GM12874 (cell line): ENCODE measurements at regions not wholly inside any gene's neighbourhood (a gene's known extent, or its start where the extent isn't known, plus 50 kb on each side); places are given as distances from the start of the nearest gene placed in this dataset.

Experiments
- CTCF ChIP-seq: IDR thresholded peaks from 2 replicates; pipeline ENCODE4 v1.5.1; 2011; ENCODE audit warnings: low read depth, mild to moderate bottlenecking, control low read depth, low read length, moderate library complexity; ENCODE audit not compliant: insufficient read depth

- no peak for TF ChIP-seq CTCF
These were observed 77.0 kb upstream of the FGGY start for GRCh38 chr1:59219916-59220315.

GRCh38 chr1:59220356-59220755 lies 76.5 kb upstream of the FGGY start:
- TF ChIP-seq CTCF: no peak

GRCh38 chr1:59223198-59223597 lies 73.7 kb upstream of the FGGY start:
- no peak for TF ChIP-seq CTCF

- TF ChIP-seq CTCF: no peak
These were observed 72.8 kb upstream of the FGGY start for GRCh38 chr1:59223989-59224634.

- no peak for TF ChIP-seq CTCF
These were observed 71.1 kb upstream of the FGGY start for GRCh38 chr1:59225594-59226316.

- no peak for TF ChIP-seq CTCF
These were observed 67.8 kb upstream of the FGGY start for GRCh38 chr1:59229138-59229537.

GRCh38 chr1:59230622-59231021 lies 66.3 kb upstream of the FGGY start:
- no peak for TF ChIP-seq CTCF
